GM23338 (cell line): ENCODE measurements at regions not wholly inside any gene's neighbourhood (a gene's known extent, or its start where the extent isn't known, plus 50 kb on each side); places are given as distances from the start of the nearest gene placed in this dataset.

ENCODE experiments used
- ATAC-seq: fragments of 200-7000 bp; cut with Tn5 transposase; 3 replicates; pipeline ENCODE4 v1.9.1; 2020
- DNase-seq: peaks from one replicate; pipeline ENCODE4 v3.0.0-alpha.2; 2015; ENCODE audit warnings: low spot score
- H2AFZ ChIP-seq: fragments of 200-600 bp; sonication (generic); 2 replicates; pipeline ENCODE4 v1.8.0; 2016; ENCODE audit warnings: antibody characterized with exemption, mild to moderate bottlenecking, moderate library complexity
- H3F3A ChIP-seq: fragments of 200-600 bp; sonication (generic); replicated peaks from 2 replicates; pipeline ENCODE4 v1.8.0; 2017; ENCODE audit warnings: antibody characterized with exemption, mixed run types, low read depth
- H3K27ac ChIP-seq: fragments of 200-600 bp; sonication (generic); 2 replicates; pipeline ENCODE4 v1.6.1; 2016; ENCODE audit warnings: low read depth
- H3K27me3 ChIP-seq: fragments of 200-600 bp; sonication (generic); 2 replicates; pipeline ENCODE4 v1.8.0; 2016; ENCODE audit warnings: mild to moderate bottlenecking, mixed run types, moderate library complexity; ENCODE audit not compliant: insufficient read depth
- H3K36me3 ChIP-seq: fragments of 200-600 bp; sonication (generic); 2 replicates; pipeline ENCODE4 v1.8.0; 2016; ENCODE audit warnings: mild to moderate bottlenecking; ENCODE audit not compliant: insufficient read depth
- H3K4me1 ChIP-seq: fragments of 200-600 bp; sonication (generic); 2 replicates; pipeline ENCODE4 v1.8.0; 2016; ENCODE audit warnings: mild to moderate bottlenecking, moderate library complexity; ENCODE audit not compliant: insufficient read depth
- H3K4me2 ChIP-seq: fragments of 200-600 bp; sonication (generic); 2 replicates; pipeline ENCODE4 v1.7.1; 2017; ENCODE audit warnings: mixed run types
- H3K4me3 ChIP-seq: fragments of 200-600 bp; sonication (generic); 2 replicates; pipeline ENCODE4 v1.6.1; 2016; ENCODE audit warnings: mixed run types
- H3K79me2 ChIP-seq: fragments of 200-600 bp; sonication (generic); replicated peaks from 2 replicates; pipeline ENCODE4 v1.8.0; 2017; ENCODE audit warnings: mild to moderate bottlenecking; ENCODE audit not compliant: insufficient read depth
- H3K9me2 ChIP-seq: fragments of 200-600 bp; sonication (generic); 2 replicates; pipeline ENCODE4 v1.8.0; 2017; ENCODE audit not compliant: insufficient read depth
- H4K20me1 ChIP-seq: fragments of 200-600 bp; sonication (generic); replicated peaks from 2 replicates; pipeline ENCODE4 v1.8.0; 2017; ENCODE audit warnings: mild to moderate bottlenecking; ENCODE audit not compliant: insufficient read depth
- H3K27ac Mint-ChIP-seq: 2 replicates; pipeline ENCODE4 v1.8.0; 2020; ENCODE audit warnings: inconsistent platforms, mild to moderate bottlenecking, moderate library complexity, mixed read lengths
- H3K27me3 Mint-ChIP-seq: 3 replicates; pipeline ENCODE4 v1.8.0; 2022; ENCODE audit warnings: low read depth, mild to moderate bottlenecking, moderate library complexity, mixed read lengths, inconsistent platforms; ENCODE audit not compliant: insufficient read depth, poor library complexity
- H3K36me3 Mint-ChIP-seq: 3 replicates; pipeline ENCODE4 v1.8.0; 2021; ENCODE audit warnings: low read depth, mild to moderate bottlenecking, inconsistent platforms, moderate library complexity, mixed read lengths
- H3K4me1 Mint-ChIP-seq: 3 replicates; pipeline ENCODE4 v1.8.0; 2020; ENCODE audit warnings: mild to moderate bottlenecking, inconsistent platforms, mixed read lengths
- H3K4me3 Mint-ChIP-seq: 3 replicates; pipeline ENCODE4 v1.8.0; 2021; ENCODE audit warnings: moderate library complexity, mild to moderate bottlenecking, inconsistent platforms, mixed read lengths
- H3K9me3 Mint-ChIP-seq: 3 replicates; pipeline ENCODE4 v1.8.0; 2020; ENCODE audit warnings: moderate library complexity, mild to moderate bottlenecking, inconsistent platforms, mixed read lengths
- CREB1 ChIP-seq: fragments of 250-450 bp; sonication (Bioruptor Pico); IDR thresholded peaks from 2 replicates; pipeline ENCODE4 v1.5.0; 2020; ENCODE audit warnings: low read depth, mild to moderate bottlenecking, moderate library complexity
- CTCF ChIP-seq, 2 experiments: fragments of 200-600 bp in 1 of 2; sonication (generic) in 1 of 2; conservative IDR thresholded peaks; 2 replicates each; pipeline versions ENCODE4 v1.5.1 to v1.6.1; 2016 to 2017; ENCODE audit warnings: antibody characterized with exemption in 2 of 2, low read depth in 2 of 2, mild to moderate bottlenecking in 2 of 2, moderate library complexity in 1 of 2
- EZH2 ChIP-seq: fragments of 200-600 bp; sonication (generic); IDR thresholded peaks from one replicate; pipeline ENCODE4 v1.8.0; 2017; ENCODE audit warnings: antibody characterized with exemption, mild to moderate bottlenecking, low read depth; ENCODE audit not compliant: unreplicated experiment
- EZH2phosphoT487 ChIP-seq: fragments of 200-600 bp; sonication (generic); IDR thresholded peaks from one replicate; pipeline ENCODE4 v1.8.1; 2018; ENCODE audit warnings: antibody characterized with exemption; ENCODE audit not compliant: unreplicated experiment
- JUNB ChIP-seq: IDR thresholded peaks from one replicate; pipeline ENCODE4 v1.6.1; 2016; ENCODE audit warnings: antibody characterized with exemption; ENCODE audit not compliant: unreplicated experiment
- NANOG ChIP-seq: IDR thresholded peaks from 2 replicates; pipeline ENCODE4 v1.6.1; 2016; ENCODE audit warnings: antibody characterized with exemption, borderline replicate concordance
- POLR2AphosphoS5 ChIP-seq: IDR thresholded peaks from 2 replicates; pipeline ENCODE4 v1.6.1; 2016; ENCODE audit warnings: antibody characterized with exemption, low read depth
- ZNF114 ChIP-seq: fragments of 250-450 bp; sonication (Bioruptor Pico); IDR thresholded peaks from 2 replicates; pipeline ENCODE4 v1.5.0; 2020; ENCODE audit warnings: mild to moderate bottlenecking, moderate library complexity
- TF ChIP-seq, protein P1 (sequence below): IDR thresholded peaks from 2 replicates; pipeline ENCODE4 v1.6.1; 2016; ENCODE audit warnings: antibody characterized with exemption

- TF ChIP-seq CTCF (conservative IDR thresholded peaks at IDR 0.05; ENCODE audit: low read depth in 2 of 2) (no peak), NANOG (no peak)
- TF ChIP-seq, protein P1, sequence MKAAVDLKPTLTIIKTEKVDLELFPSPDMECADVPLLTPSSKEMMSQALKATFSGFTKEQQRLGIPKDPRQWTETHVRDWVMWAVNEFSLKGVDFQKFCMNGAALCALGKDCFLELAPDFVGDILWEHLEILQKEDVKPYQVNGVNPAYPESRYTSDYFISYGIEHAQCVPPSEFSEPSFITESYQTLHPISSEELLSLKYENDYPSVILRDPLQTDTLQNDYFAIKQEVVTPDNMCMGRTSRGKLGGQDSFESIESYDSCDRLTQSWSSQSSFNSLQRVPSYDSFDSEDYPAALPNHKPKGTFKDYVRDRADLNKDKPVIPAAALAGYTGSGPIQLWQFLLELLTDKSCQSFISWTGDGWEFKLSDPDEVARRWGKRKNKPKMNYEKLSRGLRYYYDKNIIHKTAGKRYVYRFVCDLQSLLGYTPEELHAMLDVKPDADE: no peak
These were observed 69.0 kb upstream of the IL15 start (continued) for GRCh38 chr4:141567326-141567915.

GRCh38 chr4:141569141-141569540, 67.2 kb upstream of the IL15 start:
- Mint-ChIP-seq H3K9me3 (no peaks in the 10 kb centered on the region), H3K4me3 (no peak overlapping the region), H3K27me3 (no peaks in the 10 kb centered on the region), H3K27ac (no peak overlapping the region), H3K4me1 (peaks cover 4% of the 10 kb centered on the region; the same call in 2 of the 3 replicates), H3K36me3 (no peaks in the 10 kb centered on the region)
- Histone ChIP-seq H3K27me3 (no peaks in the 10 kb centered on the region), H3K27ac (no peak overlapping the region), H3K4me1 (no peaks in the 10 kb centered on the region), H3F3A (no peaks in the 10 kb centered on the region), H3K4me2 (no peak overlapping the region), H2AFZ (no peak overlapping the region), H3K4me3 (no peak overlapping the region), H3K79me2 (no peaks in the 10 kb centered on the region), H3K36me3 (no peaks in the 10 kb centered on the region), H3K9me2 (no peaks in the 10 kb centered on the region), H4K20me1 (no peaks in the 10 kb centered on the region)
- TF ChIP-seq CTCF (conservative IDR thresholded peaks at IDR 0.05; ENCODE audit: low read depth in 2 of 2): no peak
- ATAC-seq (no peak), DNase-seq (no peak)

DNA sequence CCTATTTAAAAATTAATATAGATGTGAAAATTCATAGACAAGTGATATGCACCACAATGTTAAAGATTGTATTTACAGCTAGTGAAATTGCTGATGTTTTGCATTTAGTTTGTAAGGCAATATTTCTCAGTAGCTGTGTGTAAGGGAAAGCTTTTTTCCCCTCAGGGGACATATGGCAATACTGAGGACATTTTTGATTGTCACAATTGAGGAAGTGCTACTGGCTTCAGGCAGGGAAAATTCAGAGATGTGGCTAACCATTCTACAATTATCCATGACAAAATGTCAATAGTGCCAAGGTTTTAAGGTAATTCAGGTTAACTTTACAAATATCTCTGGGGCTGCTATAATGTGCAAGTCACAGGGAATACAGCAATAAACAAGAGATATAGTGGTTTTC, 66.1 kb upstream of the IL15 start:
- Histone ChIP-seq H3K36me3 (no peaks in the 10 kb centered on the region), H3K4me1 (no peaks in the 10 kb centered on the region), H3K79me2 (no peaks in the 10 kb centered on the region), H4K20me1 (no peaks in the 10 kb centered on the region), H3K4me2 (no peak overlapping the region), H3K4me3 (no peak overlapping the region), H3K27me3 (no peaks in the 10 kb centered on the region), H2AFZ (no peak overlapping the region), H3F3A (no peaks in the 10 kb centered on the region), H3K9me2 (no peaks in the 10 kb centered on the region), H3K27ac (no peak overlapping the region)
- no peak overlapping the region for H3K27ac Mint-ChIP-seq
- no peaks in the 10 kb centered on the region for H3K27me3 Mint-ChIP-seq
- H3K36me3 Mint-ChIP-seq: no peaks in the 10 kb centered on the region
- no peaks in the 10 kb centered on the region for H3K9me3 Mint-ChIP-seq
- H3K4me3 Mint-ChIP-seq: no peak overlapping the region
- DNase-seq: no peak
- TF ChIP-seq ZNF114 (CRISPR knock-in tag) (no peak), POLR2AphosphoS5 (no peak), CREB1 (CRISPR knock-in tag) (no peak), JUNB (no peak), CTCF (conservative IDR thresholded peaks at IDR 0.05; ENCODE audit: low read depth in 2 of 2) (no peak), EZH2phosphoT487 (no peak), EZH2 (no peak)
- TF ChIP-seq, protein P1: no peak
- no peak for ATAC-seq
- peaks cover 4% of the 10 kb centered on the region; the same call in 2 of the 3 replicates for H3K4me1 Mint-ChIP-seq
